ENCODE measurements at regions not wholly inside any gene's neighbourhood (a gene's known extent, or its start where the extent isn't known, plus 50 kb on each side); places are given as distances from the start of the nearest gene placed in this dataset.

- H3K4me1 Mint-ChIP-seq = peaks cover 33% of the 10 kb centered on the region
- no peak for TF ChIP-seq STAT1 (IDR thresholded peaks at IDR 0.05; ENCODE audit: unreplicated experiment)
- TF ChIP-seq NANOG (IDR thresholded peaks at IDR 0.05; ENCODE audit: borderline replicate concordance) = no peak
- TF ChIP-seq REST (IDR thresholded peaks at IDR 0.05; ENCODE audit: unreplicated experiment) = no peak
- TF ChIP-seq EZH2 (IDR thresholded peaks at IDR 0.05; ENCODE audit: low read depth, unreplicated experiment) = no peak
- TF ChIP-seq ZNF462 (CRISPR knock-in tag; IDR thresholded peaks at IDR 0.05) = no peak
- no peak for TF ChIP-seq EZH2phosphoT487 (IDR thresholded peaks at IDR 0.05; ENCODE audit: unreplicated experiment)
- TF ChIP-seq CTCF (conservative IDR thresholded peaks at IDR 0.05; ENCODE audit: low read depth in 2 of 2) = no peak
- TF ChIP-seq JUNB (IDR thresholded peaks at IDR 0.05; ENCODE audit: unreplicated experiment) = no peak
- TF ChIP-seq CREB1 (CRISPR knock-in tag; IDR thresholded peaks at IDR 0.05; ENCODE audit: low read depth) = no peak
- H2AFZ ChIP-seq = no peak overlapping the region
- H3K79me2 ChIP-seq (replicated peaks; ENCODE audit: insufficient read depth) = no peaks in the 10 kb centered on the region
- no peak overlapping the region for H3K27ac Mint-ChIP-seq
- no peaks in the 10 kb centered on the region; the same call in 1 of the 2 replicates for H4K20me1 ChIP-seq (replicated peaks; ENCODE audit: insufficient read depth)
- H3K4me3 ChIP-seq = no peak overlapping the region
- no peaks in the 10 kb centered on the region for H3K36me3 ChIP-seq (ENCODE audit: insufficient read depth)
- H3K9me2 ChIP-seq (ENCODE audit: insufficient read depth) = no peaks in the 10 kb centered on the region
- H3K27ac ChIP-seq (ENCODE audit: low read depth) = no peak overlapping the region
- H3K4me2 ChIP-seq = no peak overlapping the region
- peaks cover 5% of the 10 kb centered on the region for H3K27me3 Mint-ChIP-seq (ENCODE audit: insufficient read depth, low read depth, poor library complexity)
- H3K4me1 ChIP-seq (ENCODE audit: insufficient read depth) = peaks cover 12% of the 10 kb centered on the region
- no peaks in the 10 kb centered on the region for H3K27me3 ChIP-seq (ENCODE audit: insufficient read depth)
- H3F3A ChIP-seq (replicated peaks; ENCODE audit: low read depth) = no peaks in the 10 kb centered on the region
- no peak for DNase-seq (ENCODE audit: low spot score)
- H3K4me3 Mint-ChIP-seq = no peak overlapping the region
- no peaks in the 10 kb centered on the region for H3K36me3 Mint-ChIP-seq (ENCODE audit: low read depth)
- H3K9me3 Mint-ChIP-seq = no peaks in the 10 kb centered on the region
- no peak for ATAC-seq
Observed at GRCh38 chr9:703392-703791, 138.1 kb upstream of the DMRT1 start.

Measured in GM23338 (cell line).